Vagina (tissue), 2 donors: ENCODE measurements at regions not wholly inside any gene's neighbourhood (a gene's known extent, or its start where the extent isn't known, plus 50 kb on each side); places are given as distances from the start of the nearest gene placed in this dataset.

Source experiments
- POLR2A ChIP-seq, 2 donors: fragments of 450-650 bp; IDR thresholded peaks; one replicate each; pipeline ENCODE4 v1.6.1; 2017; ENCODE audit warnings: antibody characterized with exemption in 2 of 2, mild to moderate bottlenecking in 2 of 2, moderate library complexity in 2 of 2
- TF ChIP-seq, protein P1 (sequence below), 3 experiments: fragments of 450-650 bp in 2 of 3; fragments of 200-600 bp in 1 of 3; sonication (generic) in 1 of 3; IDR thresholded peaks; one replicate each; pipeline ENCODE4 v1.5.1; 2017 to 2019; ENCODE audit warnings: antibody characterized with exemption in 3 of 3, mild to moderate bottlenecking in 2 of 3, moderate library complexity in 2 of 3

DNA sequence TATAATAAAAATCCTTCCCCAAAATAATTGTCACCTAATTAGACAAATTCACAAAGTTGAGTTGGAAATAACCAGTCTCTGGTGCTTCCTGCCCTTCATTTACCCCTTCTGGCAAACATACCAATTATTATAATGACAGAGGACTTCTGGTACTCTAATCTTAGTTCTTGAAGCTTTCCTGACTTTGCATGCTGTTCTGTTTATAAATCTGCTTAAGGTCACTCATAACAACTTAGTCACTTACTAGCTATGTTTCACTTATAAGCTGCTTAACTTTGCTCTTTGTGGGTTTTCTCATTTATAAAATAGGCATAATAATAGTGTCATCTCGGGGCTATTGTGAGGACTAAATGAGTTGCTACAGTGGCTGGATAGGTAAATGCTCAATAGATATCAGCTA, 446.5 kb downstream of the EFNA5 start:
- TF ChIP-seq, protein P1, sequence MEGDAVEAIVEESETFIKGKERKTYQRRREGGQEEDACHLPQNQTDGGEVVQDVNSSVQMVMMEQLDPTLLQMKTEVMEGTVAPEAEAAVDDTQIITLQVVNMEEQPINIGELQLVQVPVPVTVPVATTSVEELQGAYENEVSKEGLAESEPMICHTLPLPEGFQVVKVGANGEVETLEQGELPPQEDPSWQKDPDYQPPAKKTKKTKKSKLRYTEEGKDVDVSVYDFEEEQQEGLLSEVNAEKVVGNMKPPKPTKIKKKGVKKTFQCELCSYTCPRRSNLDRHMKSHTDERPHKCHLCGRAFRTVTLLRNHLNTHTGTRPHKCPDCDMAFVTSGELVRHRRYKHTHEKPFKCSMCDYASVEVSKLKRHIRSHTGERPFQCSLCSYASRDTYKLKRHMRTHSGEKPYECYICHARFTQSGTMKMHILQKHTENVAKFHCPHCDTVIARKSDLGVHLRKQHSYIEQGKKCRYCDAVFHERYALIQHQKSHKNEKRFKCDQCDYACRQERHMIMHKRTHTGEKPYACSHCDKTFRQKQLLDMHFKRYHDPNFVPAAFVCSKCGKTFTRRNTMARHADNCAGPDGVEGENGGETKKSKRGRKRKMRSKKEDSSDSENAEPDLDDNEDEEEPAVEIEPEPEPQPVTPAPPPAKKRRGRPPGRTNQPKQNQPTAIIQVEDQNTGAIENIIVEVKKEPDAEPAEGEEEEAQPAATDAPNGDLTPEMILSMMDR (IDR thresholded peaks at IDR 0.05) = no peak
- TF ChIP-seq POLR2A (IDR thresholded peaks at IDR 0.05) = no peak
